ENCODE measurements at regions not wholly inside any gene's neighbourhood (a gene's known extent, or its start where the extent isn't known, plus 50 kb on each side); places are given as distances from the start of the nearest gene placed in this dataset.

GRCh38 chr18:25862881-25863600 lies 227.4 kb downstream of the SS18 start:
- TF ChIP-seq POLR2A (IDR thresholded peaks at IDR 0.05; ENCODE audit: low read length) (no peak), GATA1 (IDR thresholded peaks at IDR 0.05; ENCODE audit: low read depth, low read length) (no peak)
